HG03575 (cell line): ENCODE measurements at regions not wholly inside any gene's neighbourhood (a gene's known extent, or its start where the extent isn't known, plus 50 kb on each side); places are given as distances from the start of the nearest gene placed in this dataset.

Experiments
- ATAC-seq: cut with Tn5 transposase; IDR thresholded peaks from one replicate; pipeline ENCODE4 v1.9.1; 2021; ENCODE audit not compliant: unreplicated experiment, insufficient number of reproducible peaks, low FRiP score; ENCODE audit errors: extremely low read depth

- no peak for ATAC-seq
Observed at GRCh38 chr3:162302983-162303624, 806.5 kb downstream of the OTOL1 start.

GRCh38 chr3:162317046-162317445 is 820.4 kb downstream of the OTOL1 start:
- ATAC-seq, result no peak

- ATAC-seq, result no peak
Observed at GRCh38 chr3:162328649-162329048, 832.0 kb downstream of the OTOL1 start.

- ATAC-seq, result no peak
Observed at GRCh38 chr3:162329514-162329913, 832.9 kb downstream of the OTOL1 start.

DNA sequence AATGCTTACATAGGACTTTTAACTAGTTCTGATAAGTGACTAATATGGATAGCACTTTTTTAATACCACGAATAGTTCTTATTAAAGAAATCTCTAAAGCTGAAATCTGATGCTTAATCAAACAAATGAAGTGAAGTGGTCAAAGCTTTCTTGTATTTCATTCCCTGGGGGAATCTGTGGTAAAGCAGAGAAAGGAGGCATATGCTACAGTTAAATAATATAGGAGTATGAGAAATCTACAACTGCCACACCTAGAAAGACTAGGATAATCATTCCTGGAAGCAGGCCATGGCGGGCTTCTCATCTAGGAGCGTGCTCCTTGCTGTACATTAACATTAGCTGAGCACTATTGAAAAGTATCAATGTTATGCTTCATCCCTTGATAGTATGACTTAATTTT is 835.7 kb downstream of the OTOL1 start:
- no peak for ATAC-seq

DNA sequence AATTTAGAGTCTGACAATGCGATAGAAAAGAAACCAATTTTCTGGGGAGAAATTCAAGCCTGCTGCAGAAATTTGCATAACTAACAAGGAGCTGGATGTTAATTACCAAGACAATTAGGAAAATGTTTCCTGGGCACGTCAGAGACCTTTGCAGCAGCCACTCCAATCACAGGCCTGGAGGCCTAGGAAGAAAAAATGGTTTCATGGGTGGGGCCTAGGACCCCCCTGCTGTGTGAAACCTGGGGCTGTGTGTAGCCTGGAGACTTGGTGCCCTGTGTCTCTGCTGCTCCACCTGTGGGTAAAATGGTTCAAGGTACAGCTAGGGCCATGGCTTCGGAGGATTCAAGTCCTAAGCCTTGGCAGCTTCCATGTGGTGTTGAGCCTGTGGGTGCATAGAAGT is 837.9 kb downstream of the OTOL1 start:
- ATAC-seq, result no peak

DNA sequence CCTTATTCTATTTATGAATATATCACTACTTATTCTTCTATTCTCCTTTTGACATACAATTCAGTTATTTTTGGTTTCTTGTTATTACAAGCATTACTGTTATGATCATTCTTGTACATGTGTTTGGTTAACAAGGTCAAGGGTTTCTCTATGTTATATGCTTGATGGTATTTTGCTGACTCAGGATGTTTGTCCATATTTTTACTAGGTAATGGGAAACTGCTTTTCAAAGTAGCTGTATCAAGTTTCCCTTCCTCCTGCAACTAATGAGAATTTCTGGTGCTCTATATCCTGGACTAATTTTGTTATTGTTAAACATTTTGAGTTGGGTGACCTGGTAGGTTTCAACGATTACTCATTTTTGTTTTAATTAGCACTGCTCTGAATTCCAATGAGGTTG is 841.0 kb downstream of the OTOL1 start:
- no peak for ATAC-seq

GRCh38 chr3:162338514-162338913 is 841.9 kb downstream of the OTOL1 start:
- ATAC-seq, result no peak

GRCh38 chr3:162348912-162349311 is 852.3 kb downstream of the OTOL1 start:
- ATAC-seq, result no peak

DNA sequence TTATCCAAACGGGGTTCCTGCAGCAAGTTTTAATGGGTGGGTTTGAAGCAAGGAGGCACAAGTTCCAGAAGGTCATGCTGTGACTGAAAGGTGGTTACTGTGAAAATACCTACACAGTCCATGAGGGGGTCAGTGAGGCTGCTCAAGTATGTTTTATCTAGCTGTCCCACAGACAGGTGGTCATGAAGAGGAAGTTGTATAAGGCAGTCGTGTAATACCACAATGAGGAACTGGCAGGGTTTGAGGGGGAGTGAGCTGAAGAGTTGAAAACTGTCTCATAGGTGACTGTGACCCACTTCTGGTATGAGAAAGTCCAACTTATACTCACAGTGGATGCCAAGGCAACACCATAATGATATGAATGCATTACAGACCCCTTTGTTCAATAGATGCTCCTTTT is 856.8 kb downstream of the OTOL1 start:
- ATAC-seq, result no peak

GRCh38 chr3:162354356-162354755 is 857.7 kb downstream of the OTOL1 start:
- ATAC-seq, result no peak

- no peak for ATAC-seq
Observed at GRCh38 chr3:162365066-162365719, 868.6 kb downstream of the OTOL1 start.

DNA sequence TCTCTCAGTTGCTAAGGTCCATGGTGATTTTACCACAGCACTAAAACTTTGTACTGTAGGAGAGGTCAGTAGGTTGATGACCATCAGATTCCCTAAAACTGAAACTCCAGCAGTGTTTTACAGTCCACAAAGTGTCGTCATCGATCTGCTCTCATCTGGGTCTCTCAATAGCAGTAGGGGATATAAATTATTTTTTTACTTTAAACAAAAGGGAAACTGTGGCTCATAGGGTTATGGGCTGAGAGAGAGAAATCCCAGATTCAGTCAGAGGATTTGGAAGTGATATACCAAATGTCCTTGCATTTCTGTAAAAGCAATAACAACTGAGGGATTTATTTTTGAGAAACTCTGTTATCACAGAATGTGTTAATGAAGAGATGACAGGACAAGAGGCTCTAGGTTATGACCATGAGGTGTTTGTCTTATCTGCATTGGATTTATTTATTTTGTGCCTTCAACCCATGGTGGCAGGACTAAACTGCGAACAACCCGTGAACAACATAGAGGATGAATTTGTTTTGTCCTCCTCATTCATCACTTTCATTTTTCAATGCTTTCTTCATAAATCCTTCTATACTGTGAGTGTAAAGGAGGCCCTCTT is 869.7 kb downstream of the OTOL1 start:
- ATAC-seq, result no peak

GRCh38 chr3:162367429-162368260 is 871.0 kb downstream of the OTOL1 start:
- ATAC-seq, result no peak

GRCh38 chr3:162368417-162368816 is 871.8 kb downstream of the OTOL1 start:
- ATAC-seq, result no peak

DNA sequence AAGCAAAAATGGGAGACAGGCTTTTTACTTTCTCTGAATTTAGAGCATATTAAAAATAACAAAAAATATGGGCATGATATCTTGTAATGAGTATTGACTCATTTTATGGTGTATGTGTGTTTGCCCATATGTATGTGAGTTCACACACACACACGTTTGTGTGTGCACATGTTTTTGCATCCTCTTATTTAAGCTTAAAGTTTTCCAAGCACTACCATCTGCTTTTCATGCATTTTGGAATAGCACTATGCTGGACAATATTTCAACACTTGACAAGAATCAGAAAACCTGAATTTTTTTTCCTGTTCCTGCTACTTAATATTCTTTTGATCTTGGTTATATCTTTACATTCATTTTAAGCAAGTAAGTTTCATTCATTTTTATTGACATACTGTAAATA is 872.7 kb downstream of the OTOL1 start:
- ATAC-seq, result no peak

GRCh38 chr3:162370141-162370540 is 873.5 kb downstream of the OTOL1 start:
- no peak for ATAC-seq

- ATAC-seq, result no peak
Observed at GRCh38 chr3:162376761-162377160, 880.2 kb downstream of the OTOL1 start.

- no peak for ATAC-seq
Observed at GRCh38 chr3:162377608-162378007, 881.0 kb downstream of the OTOL1 start.

DNA sequence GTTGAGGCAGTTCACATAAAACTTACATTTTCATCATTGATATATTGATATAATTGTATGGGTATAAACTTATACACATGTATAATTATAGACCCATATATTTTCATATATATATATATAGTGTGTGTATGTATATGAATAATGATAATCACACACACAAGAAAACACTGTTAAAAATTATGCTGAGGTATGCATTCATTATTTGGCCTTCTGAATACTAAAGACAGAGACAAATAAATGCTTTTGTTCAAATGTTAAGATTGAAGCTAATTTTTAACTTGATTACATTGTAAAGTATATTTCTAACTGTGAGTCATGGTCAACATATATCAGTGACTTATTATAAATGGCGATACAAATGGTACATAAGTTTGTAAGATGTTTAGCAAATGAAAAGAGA is 888.8 kb downstream of the OTOL1 start:
- no peak for ATAC-seq
